Type B pancreatic cell (in vitro differentiated cells): ENCODE measurements at regions not wholly inside any gene's neighbourhood (a gene's known extent, or its start where the extent isn't known, plus 50 kb on each side); places are given as distances from the start of the nearest gene placed in this dataset.

ENCODE experiments used
- DNase-seq: peaks from one replicate; pipeline ENCODE4 v3.0.0; 2021; ENCODE audit warnings: mixed read lengths; ENCODE audit not compliant: unreplicated experiment; ENCODE audit errors: extremely low spot score
- H3K27ac Mint-ChIP-seq: 2 replicates; pipeline ENCODE4 v1.8.0; 2021; ENCODE audit warnings: mild to moderate bottlenecking, mixed read lengths
- H3K27me3 Mint-ChIP-seq: 2 replicates; pipeline ENCODE4 v1.8.0; 2021; ENCODE audit warnings: mixed read lengths
- H3K36me3 Mint-ChIP-seq: 2 replicates; pipeline ENCODE4 v1.8.0; 2021; ENCODE audit warnings: mixed read lengths
- H3K4me1 Mint-ChIP-seq: one replicate; pipeline ENCODE4 v1.8.0; 2021; ENCODE audit warnings: mixed read lengths; ENCODE audit not compliant: unreplicated experiment
- H3K4me3 Mint-ChIP-seq: 2 replicates; pipeline ENCODE4 v1.8.0; 2021; ENCODE audit warnings: mild to moderate bottlenecking, mixed read lengths
- H3K9me3 Mint-ChIP-seq: 2 replicates; pipeline ENCODE4 v1.8.0; 2021; ENCODE audit warnings: mixed read lengths
- CTCF ChIP-seq: fragments of 200-600 bp; sonication (generic); conservative IDR thresholded peaks from 2 replicates; pipeline ENCODE4 v1.5.0; 2021; ENCODE audit warnings: antibody characterized with exemption, mild to moderate bottlenecking

- Mint-ChIP-seq H3K9me3 (no peaks in the 10 kb centered on the region), H3K4me3 (no peak overlapping the region), H3K4me1 (no peaks in the 10 kb centered on the region), H3K36me3 (no peaks in the 10 kb centered on the region), H3K27ac (no peak overlapping the region), H3K27me3 (no peaks in the 10 kb centered on the region)
- no peak for DNase-seq
- TF ChIP-seq CTCF, result no peak
Measured at GRCh38 chr5:155263381-155263780, 249.8 kb downstream of the KIF4B start.

- H3K4me3 Mint-ChIP-seq, result no peak overlapping the region
- H3K9me3 Mint-ChIP-seq, result no peaks in the 10 kb centered on the region
- no peak overlapping the region for H3K27ac Mint-ChIP-seq
- TF ChIP-seq CTCF, result no peak
- no peaks in the 10 kb centered on the region for H3K27me3 Mint-ChIP-seq
- DNase-seq, result no peak
- H3K36me3 Mint-ChIP-seq, result no peaks in the 10 kb centered on the region
- no peaks in the 10 kb centered on the region for H3K4me1 Mint-ChIP-seq
Measured at GRCh38 chr5:155264809-155265208, 251.3 kb downstream of the KIF4B start.

- Mint-ChIP-seq H3K27ac (no peak overlapping the region), H3K27me3 (no peaks in the 10 kb centered on the region), H3K4me3 (no peak overlapping the region), H3K4me1 (peaks cover 16% of the 10 kb centered on the region), H3K9me3 (no peaks in the 10 kb centered on the region), H3K36me3 (no peaks in the 10 kb centered on the region)
- DNase-seq, result no peak
- no peak for TF ChIP-seq CTCF
Measured at GRCh38 chr5:155268770-155269425, 255.3 kb downstream of the KIF4B start.

GRCh38 chr5:155270725-155271124 lies 257.2 kb downstream of the KIF4B start:
- no peak overlapping the region for H3K27ac Mint-ChIP-seq
- no peaks in the 10 kb centered on the region for H3K36me3 Mint-ChIP-seq
- H3K4me1 Mint-ChIP-seq, result peaks cover 26% of the 10 kb centered on the region
- H3K4me3 Mint-ChIP-seq, result no peak overlapping the region
- H3K9me3 Mint-ChIP-seq, result no peaks in the 10 kb centered on the region
- TF ChIP-seq CTCF, result no peak
- no peaks in the 10 kb centered on the region for H3K27me3 Mint-ChIP-seq
- no peak for DNase-seq

- no peak for DNase-seq
- no peak overlapping the region for H3K27ac Mint-ChIP-seq
- no peak for TF ChIP-seq CTCF
- no peaks in the 10 kb centered on the region for H3K36me3 Mint-ChIP-seq
- H3K4me3 Mint-ChIP-seq, result peak overlapping the region; percentile 48
- no peaks in the 10 kb centered on the region for H3K27me3 Mint-ChIP-seq
- peaks cover 5% of the 10 kb centered on the region for H3K9me3 Mint-ChIP-seq
- H3K4me1 Mint-ChIP-seq, result peaks cover 34% of the 10 kb centered on the region
Measured at GRCh38 chr5:155274484-155274883, 260.9 kb downstream of the KIF4B start.

- H3K27ac Mint-ChIP-seq, result no peak overlapping the region
Measured at GRCh38 chr5:155275222-155275621, 261.7 kb downstream of the KIF4B start.

More at GRCh38 chr5:155275222-155275621, 261.7 kb downstream of the KIF4B start:
- Mint-ChIP-seq H3K36me3 (no peaks in the 10 kb centered on the region), H3K4me1 (peaks cover 34% of the 10 kb centered on the region), H3K9me3 (peaks cover 5% of the 10 kb centered on the region), H3K27me3 (no peaks in the 10 kb centered on the region), H3K4me3 (no peak overlapping the region)
- no peak for DNase-seq
- TF ChIP-seq CTCF, result no peak
